HG03135 (cell line): ENCODE measurements at regions not wholly inside any gene's neighbourhood (a gene's known extent, or its start where the extent isn't known, plus 50 kb on each side); places are given as distances from the start of the nearest gene placed in this dataset.
"Not testable (repeated sequence)": the region's sequence is repeated elsewhere in the genome, so short reads cannot be mapped to it uniquely, and the experiment has no call there.

ENCODE experiments used
- ATAC-seq: cut with Tn5 transposase; IDR thresholded peaks from one replicate; pipeline ENCODE4 v1.9.1; 2021; ENCODE audit warnings: mild to moderate bottlenecking, moderate library complexity; ENCODE audit not compliant: unreplicated experiment

DNA sequence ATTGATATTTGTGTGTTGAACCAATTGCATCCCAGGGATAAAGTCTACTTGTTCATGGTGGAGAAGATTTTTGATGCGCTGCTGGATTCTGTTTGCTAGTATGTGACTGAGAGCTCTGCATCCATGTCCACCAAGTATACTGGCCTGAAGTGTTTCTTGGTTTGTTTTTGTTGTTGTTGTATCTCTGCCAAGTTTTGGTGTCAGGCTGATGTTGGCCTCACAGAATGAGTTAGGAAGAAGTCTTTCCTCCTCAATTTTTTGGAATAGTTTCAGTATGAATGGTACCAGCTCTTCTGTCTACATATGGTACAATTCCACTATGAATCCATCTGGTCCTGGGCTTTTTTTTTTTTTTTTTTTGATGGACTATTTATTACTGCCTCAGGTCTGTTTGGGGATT lies 50.9 kb upstream of the OSTN start:
- no peak for ATAC-seq

DNA sequence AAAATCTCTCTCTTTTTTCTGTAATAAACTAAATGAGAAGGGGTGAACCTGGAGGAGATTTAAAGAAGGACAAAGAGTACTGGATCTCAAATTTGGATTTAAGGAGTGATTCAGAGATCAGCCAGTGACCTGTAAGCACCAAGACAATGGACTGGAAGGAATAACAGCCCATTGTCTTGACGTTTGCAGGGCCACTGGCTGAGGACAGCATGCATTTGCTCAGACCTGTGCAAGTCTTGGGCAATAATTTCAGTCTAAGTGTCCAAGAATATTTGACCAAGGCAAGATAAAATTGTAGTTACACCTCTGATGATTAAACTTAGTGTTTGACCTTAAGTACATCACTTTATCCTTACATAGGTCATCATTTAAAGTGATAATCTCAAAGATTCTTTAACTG lies 55.8 kb upstream of the OSTN start:
- no peak for ATAC-seq

DNA sequence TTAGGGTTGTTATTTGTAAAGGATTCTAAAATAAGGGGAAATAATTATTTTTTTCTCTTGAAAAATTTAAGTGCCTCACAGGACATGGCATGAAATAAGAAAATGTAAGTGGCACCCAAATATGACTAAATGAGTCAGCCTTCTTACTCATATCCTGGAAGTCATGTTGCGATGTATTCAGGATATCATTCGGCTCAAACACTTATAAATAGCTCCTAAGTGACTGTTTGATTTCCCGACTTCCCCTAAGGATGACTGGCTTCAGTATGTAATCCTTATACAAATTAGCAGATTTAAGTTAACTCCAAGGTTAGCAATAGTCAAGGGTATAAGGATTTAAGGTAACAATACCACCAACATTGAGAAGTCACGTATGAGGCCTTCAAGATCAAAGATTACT lies 57.3 kb upstream of the OSTN start:
- ATAC-seq, result no peak

DNA sequence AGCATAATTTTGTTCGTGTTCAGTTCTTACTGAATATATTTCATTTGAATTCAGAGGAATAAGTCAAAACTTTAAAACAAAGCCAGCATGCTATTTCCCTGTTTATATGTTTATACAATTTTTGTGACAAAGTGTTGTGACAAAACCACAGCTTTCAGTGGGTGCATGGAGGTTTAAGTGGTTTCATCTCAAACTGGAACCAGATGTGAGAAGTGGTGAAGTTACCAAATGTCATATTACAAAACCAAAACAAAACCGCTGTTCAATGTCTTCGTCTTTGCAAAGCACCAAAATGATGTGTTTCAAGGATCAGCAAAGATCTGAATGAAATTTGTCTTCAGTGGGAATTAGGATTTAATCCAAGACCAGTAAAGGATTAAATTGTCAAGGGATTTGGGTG lies 59.3 kb upstream of the OSTN start:
- ATAC-seq, result peak; percentile 52

DNA sequence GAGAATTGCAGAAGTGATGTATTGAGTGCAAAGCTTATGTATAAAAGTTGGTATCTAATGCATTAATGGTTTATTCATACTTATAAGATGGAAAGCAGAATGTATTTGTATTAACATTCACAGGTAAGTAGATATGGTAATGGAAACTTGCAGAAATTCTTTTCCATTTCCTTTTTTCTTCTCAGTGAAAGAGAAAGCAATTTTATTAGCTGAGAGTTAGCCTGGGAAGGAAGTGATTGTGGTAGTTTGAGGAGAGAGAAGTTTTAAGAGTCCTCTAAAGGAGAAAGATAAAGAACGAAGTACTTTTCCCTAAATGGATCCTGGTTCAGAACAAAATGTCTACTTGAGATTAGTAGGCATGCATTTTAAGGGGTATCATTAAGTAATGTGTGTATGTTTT lies 60.1 kb upstream of the OSTN start:
- ATAC-seq, result peak; percentile 36

DNA sequence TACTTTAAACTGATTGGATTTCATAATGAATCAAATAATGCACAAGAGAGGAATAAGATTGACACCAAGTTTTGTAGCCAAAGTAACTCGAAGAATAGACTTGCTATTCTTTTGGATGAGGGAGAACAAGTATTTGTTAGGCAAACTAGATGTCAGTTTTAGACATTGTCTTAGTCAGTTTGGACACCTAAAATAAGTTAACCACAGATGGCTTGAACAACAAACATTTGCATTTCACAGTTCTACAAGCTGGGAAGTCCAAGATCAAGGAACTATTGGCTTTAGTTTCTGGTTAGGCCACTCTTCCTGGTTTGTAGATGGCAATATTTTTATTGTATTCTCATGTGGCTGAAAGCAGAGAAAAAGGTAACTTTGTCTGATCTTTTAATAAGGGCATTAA lies 61.3 kb upstream of the OSTN start:
- ATAC-seq, result no peak

DNA sequence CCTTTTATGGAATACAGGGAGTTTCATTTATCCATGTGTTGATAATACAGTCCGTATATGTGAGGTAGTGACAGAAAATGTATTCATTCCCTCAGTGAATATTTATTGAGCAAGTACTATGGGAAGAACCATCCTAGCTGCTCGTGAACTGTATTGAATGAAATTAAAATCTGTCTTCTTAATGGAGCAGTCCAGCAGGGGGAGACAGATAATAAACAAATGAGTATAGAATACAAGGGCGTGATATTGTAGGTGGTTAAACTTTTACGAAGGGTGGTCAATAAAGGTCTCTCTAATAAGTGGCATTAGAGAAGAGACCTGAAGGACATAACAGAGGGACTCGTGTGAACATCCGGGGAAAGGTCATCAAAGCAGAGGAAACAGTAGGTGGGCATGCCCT lies 62.7 kb upstream of the OSTN start:
- ATAC-seq, result no peak

DNA sequence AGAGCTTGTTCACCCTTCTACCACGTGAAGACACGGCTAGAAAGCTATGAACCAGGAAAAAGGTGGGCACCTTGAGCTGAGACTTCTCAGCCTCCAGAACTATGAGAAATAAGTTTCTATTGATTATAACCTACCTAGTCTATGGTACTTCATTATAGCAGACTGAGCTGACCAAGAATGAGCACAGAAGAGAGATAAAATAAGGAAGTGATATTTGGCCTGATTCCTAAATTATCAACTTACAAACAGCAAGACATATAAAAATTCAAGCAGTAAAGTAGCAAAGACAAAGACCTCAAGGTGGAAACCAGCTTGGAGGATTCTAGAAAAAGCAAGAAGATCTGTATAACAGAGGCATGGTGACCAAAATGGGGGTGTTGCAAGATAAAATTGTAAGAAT lies 63.9 kb upstream of the OSTN start:
- no peak for ATAC-seq

DNA sequence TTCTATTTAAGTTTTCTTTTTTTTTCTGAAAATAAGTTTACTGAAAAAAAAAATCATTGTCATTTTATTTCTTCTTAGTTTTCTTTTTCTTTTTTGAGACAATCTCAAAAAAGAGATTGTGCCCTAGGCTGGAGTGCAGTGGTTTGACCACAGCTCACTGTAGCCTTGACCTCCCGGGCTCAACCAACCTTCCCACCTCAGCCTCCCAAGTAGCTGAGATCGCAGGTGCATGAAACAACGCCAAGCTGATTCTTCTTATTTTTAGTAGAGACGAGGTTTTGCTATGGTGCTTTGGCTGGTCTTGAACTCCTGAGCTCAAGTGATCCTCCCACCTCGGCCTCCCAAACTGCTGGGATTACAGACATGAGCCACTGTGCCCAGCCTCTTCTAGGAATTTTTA lies 65.7 kb upstream of the OSTN start:
- no peak for ATAC-seq

DNA sequence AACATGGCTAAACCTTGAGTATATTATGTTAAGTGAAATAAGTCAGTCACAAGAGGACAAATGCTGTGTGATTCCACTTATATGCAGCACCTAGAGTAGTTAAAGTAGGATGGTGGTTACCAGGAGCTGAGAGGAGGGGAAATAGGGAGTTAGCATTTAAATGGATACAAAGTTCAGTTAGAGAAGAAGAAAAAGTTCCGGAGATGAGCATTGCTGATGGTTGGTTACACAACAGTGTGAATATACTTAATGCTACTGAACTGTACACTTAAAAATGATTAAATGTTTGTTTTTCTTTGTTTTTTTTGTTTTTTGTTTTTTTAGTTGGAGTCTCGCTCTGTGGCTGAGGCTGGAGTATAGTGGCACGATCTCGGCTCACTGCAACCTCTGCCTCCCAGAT lies 67.7 kb upstream of the OSTN start:
- ATAC-seq, result no peak

DNA sequence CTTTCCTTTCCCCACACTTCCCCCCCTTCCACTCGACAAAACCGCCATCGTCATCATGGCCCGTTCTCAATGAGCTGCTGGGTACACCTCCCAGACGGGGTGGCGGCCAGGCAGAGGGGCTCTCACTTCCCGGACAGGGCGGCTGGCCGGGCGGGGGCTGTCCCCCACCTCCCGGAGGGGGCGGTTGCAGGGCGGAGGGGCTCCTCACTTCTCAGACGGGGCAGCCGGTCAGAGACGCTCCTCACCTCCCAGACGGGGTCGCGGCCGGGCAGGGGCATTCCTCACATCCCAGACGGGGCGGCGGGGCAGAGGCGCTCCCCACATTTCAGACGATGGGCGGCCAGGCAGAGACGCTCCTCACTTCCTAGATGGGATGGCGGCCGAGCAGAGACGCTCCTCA lies 74.2 kb upstream of the OSTN start:
- ATAC-seq, result not testable (repeated sequence)

DNA sequence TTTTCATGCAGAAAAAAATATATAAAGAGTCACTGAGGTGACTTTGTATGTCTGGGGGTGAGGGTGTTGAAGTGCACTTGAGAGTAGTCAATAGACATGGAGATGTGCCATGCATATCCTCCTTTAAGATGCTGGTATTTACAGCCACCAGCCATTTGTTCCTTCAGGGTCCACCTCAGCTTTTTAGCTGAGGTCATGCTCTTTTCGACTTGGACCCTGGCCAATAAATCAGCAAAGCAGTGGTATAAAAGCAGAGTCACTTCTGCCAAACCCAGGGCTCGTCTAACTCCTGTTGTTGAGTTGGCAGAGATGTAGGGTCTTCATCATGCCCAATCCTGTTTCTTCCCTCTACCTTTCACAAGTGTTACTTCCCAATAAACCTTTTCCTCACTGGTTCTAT lies 75.1 kb upstream of the OSTN start:
- ATAC-seq, result no peak

DNA sequence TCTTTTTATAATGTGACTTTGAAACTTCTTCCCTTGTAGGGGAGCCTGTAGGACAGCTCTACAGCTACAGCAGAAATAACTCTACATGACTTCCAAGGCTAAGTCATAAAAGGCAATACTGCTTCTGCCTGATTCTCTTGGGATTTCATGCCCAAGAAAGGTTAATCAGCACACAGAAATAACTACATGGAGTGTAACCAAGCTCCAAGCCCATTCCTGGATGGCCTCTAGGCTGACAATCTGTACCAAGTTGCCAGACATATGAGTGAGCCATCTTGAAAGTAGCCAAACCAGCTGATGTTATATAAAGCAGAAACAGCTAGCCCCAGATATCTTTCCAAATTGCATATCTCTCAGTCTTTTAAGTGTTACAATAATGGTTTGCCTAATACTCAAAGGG lies 75.8 kb upstream of the OSTN start:
- ATAC-seq, result no peak

DNA sequence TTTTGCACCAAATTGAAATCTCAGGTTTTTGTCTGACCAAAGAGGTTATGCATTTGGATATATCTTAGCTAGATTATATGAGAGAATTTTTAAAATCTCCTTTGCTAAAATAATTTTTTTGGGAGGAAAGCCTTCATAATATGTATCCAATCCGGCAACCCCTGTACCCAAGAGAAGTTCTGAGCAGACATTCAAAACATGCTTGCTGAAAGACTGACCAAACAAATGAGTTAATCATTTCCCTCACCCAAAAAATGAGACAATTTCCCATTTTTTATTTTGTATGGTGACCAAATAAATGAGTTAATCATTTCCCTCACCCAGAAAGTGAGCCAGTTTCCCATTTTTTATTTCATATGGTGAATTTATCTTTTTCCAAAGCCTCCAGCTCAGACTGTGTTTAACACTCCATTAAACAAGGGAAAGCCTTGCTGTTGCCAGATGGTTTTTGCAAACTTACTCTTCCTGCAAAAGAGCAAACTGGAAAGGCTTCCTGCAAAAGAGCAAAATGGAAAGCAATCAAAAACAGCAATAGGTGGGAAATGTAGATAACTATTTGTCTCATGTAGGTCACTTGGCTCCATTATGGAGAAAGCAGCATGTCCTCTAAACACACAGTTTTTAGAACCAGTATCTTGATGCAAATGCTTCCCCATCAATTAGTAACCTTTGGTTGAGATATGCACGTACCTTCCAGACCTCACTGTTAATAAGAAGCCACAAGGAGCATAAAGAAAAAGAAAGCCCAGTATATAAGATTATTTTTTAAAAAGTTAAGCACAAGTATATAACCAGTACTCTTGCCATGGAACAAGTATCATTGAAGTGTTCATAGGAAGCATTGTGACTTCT lies 78.4 kb upstream of the OSTN start:
- ATAC-seq, result peak; percentile 87

DNA sequence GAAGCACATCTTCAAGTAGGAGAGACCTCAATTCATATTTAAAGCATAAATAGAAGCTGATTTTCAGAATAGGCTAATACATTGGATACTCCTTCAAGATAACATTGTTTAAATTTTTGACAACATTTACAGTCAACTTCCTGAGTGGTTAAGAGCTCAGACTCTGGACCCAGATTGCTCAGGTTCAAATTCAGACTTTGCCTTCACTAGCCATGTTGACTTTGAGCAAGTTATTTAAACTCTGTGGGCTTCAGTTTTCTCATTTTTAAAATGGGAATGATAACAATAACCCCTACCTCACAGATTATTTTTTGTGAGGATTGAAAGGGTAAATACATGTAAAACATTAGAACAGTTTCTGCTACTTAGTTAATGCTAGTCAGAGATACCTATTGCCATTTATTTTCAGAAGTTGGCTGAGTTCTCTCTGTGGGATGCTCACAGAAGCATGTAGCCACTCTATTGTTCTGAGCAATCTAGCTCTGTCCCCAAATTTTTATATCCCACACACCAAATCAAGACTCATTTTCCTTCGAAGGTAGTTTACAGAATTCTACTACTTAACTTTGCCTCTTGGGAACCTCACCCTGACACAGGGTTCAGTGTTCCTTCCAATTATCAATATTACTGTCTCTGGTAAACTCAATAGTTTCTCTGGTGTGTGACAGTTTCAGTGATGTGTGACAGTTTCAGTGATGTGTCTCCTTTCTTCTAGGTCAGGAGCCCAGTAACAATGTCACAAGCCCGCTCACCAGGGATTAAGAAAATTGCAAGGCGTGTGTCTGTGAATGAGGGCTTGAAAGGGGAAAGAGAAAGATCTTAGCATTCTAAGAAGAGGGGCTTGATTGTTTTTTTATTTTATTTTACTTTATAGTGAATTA lies 79.4 kb upstream of the OSTN start:
- ATAC-seq, result peak; percentile 68

DNA sequence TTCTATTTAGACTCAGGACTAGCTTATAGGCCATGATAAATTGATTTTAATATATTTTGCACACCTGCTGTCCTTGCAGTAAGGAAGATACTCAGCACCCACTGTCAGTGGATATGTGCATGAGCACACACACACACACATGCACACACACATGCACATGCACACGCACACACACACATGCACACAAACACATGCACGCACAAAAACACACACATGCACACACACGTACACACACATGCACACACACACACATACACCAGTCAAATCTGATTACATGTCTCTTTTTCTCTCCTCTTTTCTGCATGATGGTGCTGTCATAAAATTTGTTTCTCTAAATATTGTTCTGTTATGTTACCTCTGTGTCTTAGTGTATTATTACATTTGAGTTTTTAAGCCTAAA lies 87.3 kb upstream of the OSTN start:
- no peak for ATAC-seq

DNA sequence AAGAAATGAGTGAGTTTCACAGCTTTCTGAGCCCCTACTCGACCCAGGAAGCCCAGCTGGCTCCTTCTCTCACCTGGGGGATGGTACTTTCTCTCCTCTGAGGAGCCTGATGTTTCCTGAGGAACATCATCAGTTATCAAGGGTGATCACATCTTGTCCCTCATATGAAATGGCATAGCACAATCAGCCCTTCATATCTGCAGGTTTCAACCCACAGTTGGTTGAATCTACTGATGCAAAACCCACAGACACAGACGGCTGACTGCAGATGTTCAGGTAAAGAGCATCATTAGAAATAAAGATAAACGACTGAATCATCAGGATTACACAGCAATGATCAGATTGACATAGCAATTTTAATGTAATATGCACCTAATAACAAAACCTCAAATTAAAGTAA lies 93.6 kb upstream of the OSTN start:
- ATAC-seq, result peak; percentile 91

DNA sequence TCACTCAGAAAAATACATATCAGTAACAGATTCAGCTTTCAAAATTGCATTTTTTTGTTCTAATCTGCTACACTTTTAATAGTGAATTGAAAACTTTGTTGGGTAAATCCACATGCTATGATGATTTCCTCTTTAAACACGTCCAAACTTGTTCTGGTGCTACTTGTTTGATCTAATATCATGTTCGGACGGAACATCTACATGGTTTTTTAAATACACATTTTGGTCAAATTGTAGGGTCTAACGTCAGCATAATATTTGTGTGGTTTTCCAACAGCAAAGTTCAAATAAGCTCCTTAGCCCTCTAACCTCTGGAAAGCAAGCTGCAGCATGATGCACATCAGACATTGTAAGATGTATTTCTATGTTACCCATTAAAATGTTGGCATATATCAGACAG lies 98.5 kb upstream of the OSTN start:
- no peak for ATAC-seq

DNA sequence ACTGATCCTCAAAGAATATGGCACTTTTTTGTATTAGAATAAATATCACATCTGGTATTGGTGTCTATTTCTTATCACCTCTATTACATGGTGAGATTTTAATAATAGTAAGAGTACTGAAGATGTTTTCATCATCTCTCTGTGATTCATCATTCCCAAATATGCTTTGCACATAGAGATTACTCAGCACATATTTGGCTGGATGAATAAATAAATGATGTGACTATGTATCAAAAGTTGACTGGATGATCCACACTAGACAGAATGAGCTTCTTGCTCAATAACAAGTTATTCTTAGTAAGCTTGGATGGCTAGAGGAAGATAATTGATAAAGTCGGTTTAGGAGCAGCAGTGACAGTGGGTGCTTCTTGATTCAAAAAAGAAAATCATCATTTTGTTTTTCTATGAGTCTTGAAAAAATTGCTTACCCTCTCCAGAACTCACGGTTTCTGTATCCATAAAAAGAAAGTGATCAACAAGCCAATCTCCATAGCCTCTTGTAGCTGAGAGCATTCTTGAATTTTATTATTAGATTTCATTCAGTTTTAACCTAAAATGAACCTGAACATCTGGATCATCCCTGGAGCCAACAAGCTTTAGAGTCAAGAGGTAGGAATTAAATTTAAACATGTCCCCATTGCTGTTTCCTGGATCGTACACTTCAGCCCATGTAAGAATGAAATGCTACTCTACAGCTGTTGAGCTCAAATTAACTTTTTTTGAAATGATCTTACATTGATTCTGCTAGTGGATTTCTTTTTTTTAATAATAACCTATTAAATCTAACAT lies 104.8 kb upstream of the OSTN start:
- no peak for ATAC-seq

DNA sequence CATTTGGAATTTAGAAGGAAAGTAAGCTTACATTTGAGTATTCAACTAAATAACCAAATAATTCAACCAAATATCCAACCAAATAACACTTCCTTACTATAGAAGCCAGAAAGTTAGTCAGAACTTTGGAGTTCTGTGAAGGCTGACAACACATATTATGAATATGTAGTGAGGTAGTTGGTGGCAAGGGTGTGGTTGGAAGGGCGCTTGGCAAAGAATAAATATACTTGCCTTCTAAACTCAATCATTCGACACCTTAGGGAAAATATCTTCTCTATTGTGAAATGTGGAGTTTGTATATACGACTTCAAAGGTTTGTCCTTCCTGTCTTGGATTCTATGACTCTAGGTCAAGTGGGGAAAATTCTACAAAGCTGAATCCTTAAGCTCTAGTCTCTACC lies 111.7 kb upstream of the OSTN start:
- no peak for ATAC-seq

DNA sequence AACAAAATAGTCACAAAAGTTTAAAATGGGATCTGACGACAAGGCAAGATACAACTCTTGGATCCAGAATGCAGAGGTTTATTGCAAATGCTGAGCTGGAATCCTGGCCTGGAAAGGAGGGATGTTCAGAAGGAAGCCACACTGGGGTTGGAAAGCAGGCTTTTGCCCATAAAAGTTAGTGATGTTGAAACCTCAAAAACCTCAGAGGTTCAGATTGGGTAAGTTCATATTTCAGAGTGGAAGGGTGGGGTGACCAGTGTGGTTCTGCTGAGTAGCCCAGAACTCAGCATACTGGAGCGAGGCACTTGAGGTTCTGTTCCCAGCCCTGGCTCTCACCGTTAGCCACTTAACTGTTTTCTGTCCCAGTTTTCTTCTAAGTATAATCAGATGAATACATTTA lies 114.0 kb upstream of the OSTN start:
- no peak for ATAC-seq
